H1 (cell line): ENCODE measurements at regions not wholly inside any gene's neighbourhood (a gene's known extent, or its start where the extent isn't known, plus 50 kb on each side); places are given as distances from the start of the nearest gene placed in this dataset.

Experiments
- CTCF ChIA-PET: fragments of 300-600 bp; sonication (Branson Sonifier 250); formaldehyde crosslinking; loops from one replicate; lab custom pipeline; 2021; ENCODE audit not compliant: partially characterized antibody; lab: Charles Lee
- POLR2A ChIA-PET: fragments of 300-600 bp; sonication (Branson Sonifier 250); formaldehyde crosslinking; loops from one replicate; lab custom pipeline; 2021; ENCODE audit warnings: inconsistent platforms; ENCODE audit not compliant: partially characterized antibody; lab: Charles Lee
- DNase-seq, 2 experiments: peaks; one replicate each; pipeline versions ENCODE4 v3.0.0 to v3.0.0-alpha.2; 2010 to 2022; ENCODE audit warnings: low spot score in 2 of 2, low read depth in 1 of 2, mixed read lengths in 1 of 2
- FAIRE-seq: peaks from 2 replicates; lab custom pipeline; 2011; peaks lifted over from hg19 to GRCh38; lab: Jason Lieb, UNC
- H2AFZ ChIP-seq: 2 replicates; pipeline ENCODE4 v1.8.1; 2012; ENCODE audit warnings: low read length, inconsistent platforms
- H2AK5ac ChIP-seq: 2 replicates; pipeline ENCODE4 v1.6.1; 2013; ENCODE audit warnings: low read depth, low read length
- H2BK120ac ChIP-seq: replicated peaks from 2 replicates; pipeline ENCODE3; 2013; ENCODE audit warnings: low read depth, low read length, inconsistent platforms
- H2BK12ac ChIP-seq: 2 replicates; pipeline ENCODE4 v1.6.1; 2013; ENCODE audit warnings: low read depth, low read length
- H2BK15ac ChIP-seq: 2 replicates; pipeline ENCODE4 v1.6.1; 2013; ENCODE audit warnings: low read length
- H2BK20ac ChIP-seq: 2 replicates; pipeline ENCODE4 v1.6.1; 2013; ENCODE audit warnings: low read length
- H2BK5ac ChIP-seq: 2 replicates; pipeline ENCODE4 v1.6.1; 2013; ENCODE audit warnings: low read depth, low read length
- H3K14ac ChIP-seq: 2 replicates; pipeline ENCODE4 v1.6.1; 2013; ENCODE audit warnings: inconsistent platforms; ENCODE audit not compliant: insufficient read length
- H3K18ac ChIP-seq: 2 replicates; pipeline ENCODE4 v1.6.1; 2013; ENCODE audit warnings: low read length; ENCODE audit errors: extremely low read depth
- H3K23ac ChIP-seq: 2 replicates; pipeline ENCODE4 v1.6.1; 2013; ENCODE audit warnings: inconsistent platforms; ENCODE audit not compliant: insufficient read length
- H3K23me2 ChIP-seq: 2 replicates; pipeline ENCODE4 v1.6.1; 2013; ENCODE audit warnings: low read depth, low read length
- H3K27ac ChIP-seq: 2 replicates; pipeline ENCODE4 v1.6.1; 2011; ENCODE audit warnings: low read depth, low read length, inconsistent platforms
- H3K27me3 ChIP-seq, 4 experiments: replicated peaks in 1 of 4; 1 replicate in 1 of 4; 2 replicates in 3 of 4; pipeline versions ENCODE4 v1.6.1 to v1.8.1; 2011 to 2013; ENCODE audit warnings: low read length in 3 of 4, mild to moderate bottlenecking in 3 of 4, inconsistent platforms in 2 of 4, mixed read lengths in 2 of 4, moderate library complexity in 1 of 4; ENCODE audit not compliant: control insufficient read depth in 3 of 4, insufficient read depth in 3 of 4; ENCODE audit errors: extremely low read depth in 1 of 4
- H3K36me3 ChIP-seq, 4 experiments: 2 replicates each; pipeline versions ENCODE4 v1.6.1 to v1.8.1; 2011 to 2013; ENCODE audit warnings: mild to moderate bottlenecking in 4 of 4, low read length in 3 of 4, moderate library complexity in 2 of 4, control low read depth in 1 of 4, inconsistent platforms in 1 of 4; ENCODE audit not compliant: insufficient read depth in 4 of 4, control insufficient read depth in 2 of 4
- H3K4ac ChIP-seq: replicated peaks from 2 replicates; pipeline ENCODE3; 2013; ENCODE audit warnings: low read length, low read depth, mixed read lengths, inconsistent platforms; ENCODE audit not compliant: insufficient read length
- H3K4me1 ChIP-seq, 4 experiments: replicated peaks in 1 of 4; 1 replicate in 1 of 4; 2 replicates in 3 of 4; pipeline versions ENCODE4 v1.6.1 to v1.8.1; 2011 to 2013; ENCODE audit warnings: low read length in 3 of 4, inconsistent platforms in 2 of 4, mixed read lengths in 1 of 4; ENCODE audit not compliant: insufficient read depth in 4 of 4, control insufficient read depth in 3 of 4
- H3K4me2 ChIP-seq, 2 experiments: 2 replicates each; pipeline versions ENCODE4 v1.6.1 to v1.8.1; 2011 to 2013; ENCODE audit warnings: low read depth in 2 of 2, low read length in 2 of 2, control low read depth in 1 of 2, inconsistent platforms in 1 of 2, mild to moderate bottlenecking in 1 of 2; ENCODE audit not compliant: insufficient read depth in 1 of 2
- H3K4me3 ChIP-seq, 4 experiments: fragments of 200-600, 300-600 bp in 1 of 4; sonication (generic), shearing (Covaris generic), sonication (Bioruptor Twin) in 1 of 4; 2 replicates each; pipeline versions ENCODE4 v1.5.1 to v1.8.1; 2011 to 2016; ENCODE audit warnings: low read length in 4 of 4, low read depth in 3 of 4, control low read depth in 2 of 4, inconsistent platforms in 2 of 4, mild to moderate bottlenecking in 2 of 4, mixed read lengths in 1 of 4, moderate library complexity in 1 of 4; ENCODE audit not compliant: insufficient read depth in 2 of 4; ENCODE audit errors: extremely low read depth in 1 of 4
- H3K56ac ChIP-seq: replicated peaks from 2 replicates; pipeline ENCODE3; 2013; ENCODE audit warnings: low read depth, mild to moderate bottlenecking, mixed read lengths, low read length, inconsistent platforms; ENCODE audit not compliant: insufficient read length
- H3K79me1 ChIP-seq: 2 replicates; pipeline ENCODE4 v1.6.1; 2013; ENCODE audit warnings: low read depth, low read length, control low read depth
- H3K79me2 ChIP-seq, 2 experiments: 2 replicates each; pipeline versions ENCODE4 v1.6.1 to v1.8.1; 2012 to 2013; ENCODE audit warnings: low read length in 2 of 2, mild to moderate bottlenecking in 2 of 2, inconsistent platforms in 1 of 2; ENCODE audit not compliant: insufficient read depth in 2 of 2, control insufficient read depth in 1 of 2
- H3K9ac ChIP-seq, 4 experiments: replicated peaks in 1 of 4; 1 replicate in 1 of 4; 2 replicates in 3 of 4; pipeline versions ENCODE4 v1.6.1 to v1.8.1; 2011 to 2013; ENCODE audit warnings: low read depth in 3 of 4, low read length in 3 of 4, control low read depth in 2 of 4, mild to moderate bottlenecking in 2 of 4, moderate library complexity in 2 of 4, inconsistent platforms in 1 of 4; ENCODE audit errors: extremely low read depth in 1 of 4
- H3K9me3 ChIP-seq, 2 experiments: 2 replicates each; pipeline versions ENCODE4 v1.6.1 to v1.8.1; 2012 to 2013; ENCODE audit warnings: mild to moderate bottlenecking in 2 of 2, moderate library complexity in 2 of 2, control low read depth in 1 of 2, inconsistent platforms in 1 of 2, low read depth in 1 of 2, low read length in 1 of 2, mixed read lengths in 1 of 2; ENCODE audit not compliant: insufficient read depth in 2 of 2
- H4K20me1 ChIP-seq, 2 experiments: replicated peaks in 1 of 2; 2 replicates each; pipeline versions ENCODE3 to v1.8.1; 2011 to 2013; ENCODE audit warnings: inconsistent platforms in 2 of 2, low read length in 2 of 2, mild to moderate bottlenecking in 1 of 2; ENCODE audit not compliant: insufficient read depth in 2 of 2, control insufficient read depth in 1 of 2
- H4K5ac ChIP-seq: 2 replicates; pipeline ENCODE4 v1.6.1; 2013; ENCODE audit warnings: low read length, low read depth, mixed read lengths, inconsistent platforms; ENCODE audit not compliant: insufficient read length
- H4K8ac ChIP-seq: 2 replicates; pipeline ENCODE4 v1.8.0; 2013; ENCODE audit warnings: mild to moderate bottlenecking, moderate library complexity, low read length, inconsistent platforms; ENCODE audit not compliant: insufficient read depth; ENCODE audit errors: extremely low read depth
- H4K91ac ChIP-seq: replicated peaks from 2 replicates; pipeline ENCODE3; 2013; ENCODE audit warnings: low read length, mixed read lengths, inconsistent platforms; ENCODE audit not compliant: insufficient read length
- EGR1 ChIP-seq: IDR thresholded peaks from 2 replicates; pipeline ENCODE4 v1.6.1; 2011; ENCODE audit warnings: low read depth, low read length, borderline replicate concordance
- EZH2 ChIP-seq: fragments of 200-600 bp; sonication (generic); IDR thresholded peaks from 2 replicates; pipeline ENCODE4 v1.7.1; 2012; ENCODE audit warnings: low read depth, mild to moderate bottlenecking, moderate library complexity, low read length, inconsistent platforms; ENCODE audit not compliant: severe bottlenecking
- GABPA ChIP-seq: IDR thresholded peaks from 2 replicates; pipeline ENCODE4 v1.6.1; 2011; ENCODE audit warnings: mild to moderate bottlenecking, low read length, moderate library complexity, borderline replicate concordance; ENCODE audit not compliant: insufficient read depth
- KDM1A ChIP-seq: fragments of 200-600, 300-600 bp; sonication (generic); IDR thresholded peaks from 2 replicates; pipeline ENCODE4 v1.7.1; 2016; ENCODE audit warnings: mild to moderate bottlenecking, low read length, borderline replicate concordance
- KDM4A ChIP-seq: IDR thresholded peaks from one replicate; pipeline ENCODE4 v1.7.1; 2012; ENCODE audit warnings: low read depth, mild to moderate bottlenecking, moderate library complexity, low read length, inconsistent platforms; ENCODE audit not compliant: severe bottlenecking
- NRF1 ChIP-seq: IDR thresholded peaks from 2 replicates; pipeline ENCODE4 v1.6.1; 2011; ENCODE audit warnings: mild to moderate bottlenecking, low read depth, low read length, improper control_type of control experiment
- PHF8 ChIP-seq: fragments of 200-600 bp; sonication (generic); conservative IDR thresholded peaks from 2 replicates; pipeline ENCODE4 v1.7.1; 2012; ENCODE audit warnings: low read depth, mild to moderate bottlenecking, inconsistent platforms, low read length, moderate library complexity
- RAD21 ChIP-seq, 2 experiments: IDR thresholded peaks in 1 of 2; conservative IDR thresholded peaks in 1 of 2; 2 replicates each; pipeline ENCODE4 v1.6.1; 2011; ENCODE audit warnings: low read depth in 2 of 2, low read length in 2 of 2, improper control_type of control experiment in 1 of 2, inconsistent platforms in 1 of 2, mild to moderate bottlenecking in 1 of 2, moderate library complexity in 1 of 2
- ZNF274 ChIP-seq: IDR thresholded peaks from 2 replicates; pipeline ENCODE4 v1.7.0; 2012; ENCODE audit warnings: low read length, borderline replicate concordance; ENCODE audit errors: extremely low read depth
- WGBS, 2 experiments: shearing (Covaris generic) in 1 of 2; methylation state at CpG; one replicate each; pipeline versions ENCODE4 v1.1.6 to v1.1.7; 2013 to 2015; ENCODE audit warnings: low lambda C conversion rate in 2 of 2, mixed read lengths in 2 of 2, inconsistent platforms in 1 of 2, low coverage in 1 of 2, missing lambda C conversion rate in 1 of 2; ENCODE audit not compliant: insufficient replicate concordance in 2 of 2, insufficient coverage in 1 of 2, insufficient read length in 1 of 2; ENCODE audit errors: extremely low coverage in 1 of 2, missing lambda C conversion rate in 1 of 2; 5-methylcytosine and 5-hydroxymethylcytosine counted together
- TF ChIP-seq, protein P1 (sequence below), 3 experiments: IDR thresholded peaks; 1 replicate in 2 of 3; 2 replicates in 1 of 3; pipeline versions ENCODE4 v1.5.1 to v1.6.1; 2011; ENCODE audit warnings: low read length in 3 of 3, mild to moderate bottlenecking in 3 of 3, inconsistent platforms in 2 of 3, low read depth in 1 of 3, moderate library complexity in 1 of 3; ENCODE audit not compliant: insufficient read depth in 1 of 3; ENCODE audit errors: control extremely low read depth in 1 of 3

DNA sequence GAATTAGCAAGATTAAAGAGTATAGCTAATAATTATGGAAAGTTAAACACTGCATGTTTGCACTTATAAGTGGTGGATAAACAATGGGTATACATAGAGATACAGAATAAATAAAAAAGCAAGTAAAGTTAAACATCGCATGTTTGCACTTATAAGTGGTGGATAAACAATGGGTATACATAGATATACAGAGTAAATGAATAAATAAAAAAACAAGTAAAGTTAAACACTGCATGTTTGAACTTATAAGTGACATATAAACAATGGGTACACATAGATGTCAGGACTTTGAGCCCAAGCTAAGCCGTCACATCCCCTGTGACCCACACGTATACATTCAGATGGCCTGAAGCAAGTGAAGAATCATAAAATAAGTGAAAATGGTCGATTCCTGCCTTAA, 1533.3 kb upstream of the SPRY2 start:
- FAIRE-seq (no peak), DNase-seq (no peak)
- H3K79me2 ChIP-seq, result no peaks in the 10 kb centered on the region
- no peak overlapping the region; a peak in 1 of 7 replicates for H3K9ac ChIP-seq
- H3K79me1 ChIP-seq, result no peaks in the 10 kb centered on the region
- H3K23me2 ChIP-seq, result no peaks in the 10 kb centered on the region
- no peaks in the 10 kb centered on the region for H3K27me3 ChIP-seq
- H3K4ac ChIP-seq, result no peak overlapping the region
- H3K56ac ChIP-seq, result no peak overlapping the region
- 19% methylated on average over 4 of the region's 4 CpGs; no CpG with 5 or more reads in 1 of the 2 experiments for WGBS, 2 experiments
- H3K36me3 ChIP-seq, result no peaks in the 10 kb centered on the region
- no peaks in the 10 kb centered on the region for H3K9me3 ChIP-seq
- peak overlapping the region; percentile 65; the same call in 1 of the 2 replicates for H3K27ac ChIP-seq
- H3K18ac ChIP-seq, result peak overlapping the region; percentile 85; the same call in 1 of the 2 replicates
- no peak overlapping the region for H2AK5ac ChIP-seq
- H4K5ac ChIP-seq, result peak overlapping the region; percentile 98
- H2AFZ ChIP-seq, result no peak overlapping the region
- peak overlapping the region in 2 of 4 experiments; percentile 25 to 50; a peak in 4 of 8 replicates for H3K4me3 ChIP-seq
- H4K20me1 ChIP-seq, result no peaks in the 10 kb centered on the region
- peaks cover 0 to 23% (median 13%) of the 10 kb centered on the region in 4 experiments; a peak in 4 of 7 replicates for H3K4me1 ChIP-seq
- ChIA-PET CTCF (interaction anchor here (0.7 to 1.6 kb wide), 5 partner anchors 54 to 492 kb away, joined by 3 to 4 read pairs (median 3); no protein-coding TSS in a partner anchor), POLR2A (interaction anchor here (1.0 to 1.7 kb wide), 3 partner anchors 11 to 137 kb away, joined by 3 to 4 read pairs (median 3); no protein-coding TSS in a partner anchor)
- peak overlapping the region; percentile 69 for H2BK120ac ChIP-seq
- peak overlapping the region; percentile 83 for H4K91ac ChIP-seq
- H2BK12ac ChIP-seq, result peak overlapping the region; percentile 81; the same call in 1 of the 2 replicates
- no peak overlapping the region for H3K23ac ChIP-seq
- H3K14ac ChIP-seq, result no peak overlapping the region
- peak overlapping the region; percentile 98; the same call in 1 of the 2 replicates for H2BK5ac ChIP-seq
- peak overlapping the region; percentile 77; the same call in 1 of the 2 replicates for H2BK20ac ChIP-seq
- H3K4me2 ChIP-seq, result peak overlapping the region; percentile 57 to 79
- no peak overlapping the region for H2BK15ac ChIP-seq
- H4K8ac ChIP-seq, result no peak overlapping the region
- no peak for TF ChIP-seq KDM4A
- TF ChIP-seq, protein P1, sequence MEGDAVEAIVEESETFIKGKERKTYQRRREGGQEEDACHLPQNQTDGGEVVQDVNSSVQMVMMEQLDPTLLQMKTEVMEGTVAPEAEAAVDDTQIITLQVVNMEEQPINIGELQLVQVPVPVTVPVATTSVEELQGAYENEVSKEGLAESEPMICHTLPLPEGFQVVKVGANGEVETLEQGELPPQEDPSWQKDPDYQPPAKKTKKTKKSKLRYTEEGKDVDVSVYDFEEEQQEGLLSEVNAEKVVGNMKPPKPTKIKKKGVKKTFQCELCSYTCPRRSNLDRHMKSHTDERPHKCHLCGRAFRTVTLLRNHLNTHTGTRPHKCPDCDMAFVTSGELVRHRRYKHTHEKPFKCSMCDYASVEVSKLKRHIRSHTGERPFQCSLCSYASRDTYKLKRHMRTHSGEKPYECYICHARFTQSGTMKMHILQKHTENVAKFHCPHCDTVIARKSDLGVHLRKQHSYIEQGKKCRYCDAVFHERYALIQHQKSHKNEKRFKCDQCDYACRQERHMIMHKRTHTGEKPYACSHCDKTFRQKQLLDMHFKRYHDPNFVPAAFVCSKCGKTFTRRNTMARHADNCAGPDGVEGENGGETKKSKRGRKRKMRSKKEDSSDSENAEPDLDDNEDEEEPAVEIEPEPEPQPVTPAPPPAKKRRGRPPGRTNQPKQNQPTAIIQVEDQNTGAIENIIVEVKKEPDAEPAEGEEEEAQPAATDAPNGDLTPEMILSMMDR (IDR thresholded peaks at IDR 0.05; ENCODE audit: control extremely low read depth in 1 of 3, insufficient read depth in 1 of 3, low read depth in 1 of 3, low read length in 3 of 3), result no peak
- TF ChIP-seq EZH2, result no peak
- TF ChIP-seq PHF8, result no peak
- no peak for TF ChIP-seq NRF1
- no peak for TF ChIP-seq KDM1A
- no peak for TF ChIP-seq RAD21 (IDR thresholded peaks at IDR 0.05 in 1 of 2, conservative IDR thresholded peaks at IDR 0.05 in 1 of 2; ENCODE audit: low read depth in 2 of 2, low read length in 2 of 2)
- no peak for TF ChIP-seq EGR1
- TF ChIP-seq GABPA, result no peak
- no peak for TF ChIP-seq ZNF274
